Colonic mucosa (tissue), 4 donors: ENCODE measurements at regions not wholly inside any gene's neighbourhood (a gene's known extent, or its start where the extent isn't known, plus 50 kb on each side); places are given as distances from the start of the nearest gene placed in this dataset.

Experiments used
- DNase-seq: peaks from one replicate; pipeline ENCODE4 v3.0.0-alpha.2; 2020
- H3K27ac ChIP-seq: fragments of 200-600 bp; one replicate; pipeline ENCODE4 v1.8.0; 2021
- H3K27me3 ChIP-seq: fragments of 200-600 bp; one replicate; pipeline ENCODE4 v1.8.0; 2021
- H3K36me3 ChIP-seq: fragments of 200-600 bp; one replicate; pipeline ENCODE4 v1.8.0; 2021
- H3K4me1 ChIP-seq: fragments of 200-600 bp; one replicate; pipeline ENCODE4 v1.8.0; 2021; ENCODE audit warnings: mild to moderate bottlenecking
- H3K4me3 ChIP-seq: fragments of 200-600 bp; one replicate; pipeline ENCODE4 v1.8.0; 2021
- H3K9ac ChIP-seq, 2 donors: one replicate each; pipeline ENCODE4 v1.7.0; 2013; ENCODE audit warnings: control low read depth in 2 of 2, low read depth in 2 of 2, low read length in 2 of 2
- H3K9me3 ChIP-seq: fragments of 200-600 bp; one replicate; pipeline ENCODE4 v1.8.0; 2021
- CTCF ChIP-seq: fragments of 200-600 bp; IDR thresholded peaks from one replicate; pipeline ENCODE4 v1.8.0; 2022; ENCODE audit warnings: antibody characterized with exemption, mild to moderate bottlenecking
- intact Hi-C: fragments of 100-400 bp; cut with DNase I; formaldehyde crosslinking; loops from one replicate; pipeline ENCODE4 v1.14.1; 2022
- donor health status: healthy.
- donor health status: DM: no; HTN: no; CAD: no.
- donor health status: DM: no; HTN: no; CAD: no.

- Histone ChIP-seq H3K27ac (no peak overlapping the region), H3K9me3 (no peaks in the 10 kb centered on the region), H3K4me3 (no peak overlapping the region), H3K4me1 (no peaks in the 10 kb centered on the region), H3K36me3 (no peaks in the 10 kb centered on the region), H3K27me3 (no peaks in the 10 kb centered on the region), H3K9ac (no peak overlapping the region)
- TF ChIP-seq CTCF, result no peak
- intact Hi-C loops, result no loop called here
- no peak for DNase-seq
Measured at GRCh38 chrX:42269186-42269585, 345.8 kb upstream of the CASK start.

- no peak overlapping the region for H3K4me3 ChIP-seq
- no peak for DNase-seq
- no peaks in the 10 kb centered on the region for H3K4me1 ChIP-seq
- no peaks in the 10 kb centered on the region for H3K9me3 ChIP-seq
- no peak overlapping the region for H3K9ac ChIP-seq
- no peaks in the 10 kb centered on the region for H3K27me3 ChIP-seq
- no peak overlapping the region for H3K27ac ChIP-seq
- intact Hi-C loops, result no loop called here
- no peaks in the 10 kb centered on the region for H3K36me3 ChIP-seq
- no peak for TF ChIP-seq CTCF
Measured at GRCh38 chrX:42260854-42261253, 337.5 kb upstream of the CASK start.

GRCh38 chrX:42248226-42248625 is 324.9 kb upstream of the CASK start:
- Histone ChIP-seq H3K27ac (no peak overlapping the region), H3K36me3 (no peaks in the 10 kb centered on the region), H3K9me3 (no peaks in the 10 kb centered on the region), H3K4me3 (no peak overlapping the region), H3K4me1 (no peaks in the 10 kb centered on the region), H3K27me3 (no peaks in the 10 kb centered on the region), H3K9ac (no peak overlapping the region)
- DNase-seq, result no peak
- TF ChIP-seq CTCF, result no peak
- intact Hi-C loops, result no loop called here

- Histone ChIP-seq H3K27ac (no peak overlapping the region), H3K4me3 (no peak overlapping the region), H3K36me3 (no peaks in the 10 kb centered on the region), H3K9ac (no peak overlapping the region), H3K9me3 (no peaks in the 10 kb centered on the region), H3K27me3 (no peaks in the 10 kb centered on the region), H3K4me1 (no peaks in the 10 kb centered on the region)
- intact Hi-C loops, result no loop called here
- DNase-seq, result no peak
- TF ChIP-seq CTCF, result no peak
Measured at GRCh38 chrX:42247241-42247640, 323.9 kb upstream of the CASK start.

- TF ChIP-seq CTCF, result no peak
- Histone ChIP-seq H3K4me1 (no peaks in the 10 kb centered on the region), H3K4me3 (no peak overlapping the region), H3K9me3 (no peaks in the 10 kb centered on the region), H3K27me3 (no peaks in the 10 kb centered on the region), H3K36me3 (no peaks in the 10 kb centered on the region), H3K9ac (no peak overlapping the region), H3K27ac (no peak overlapping the region)
- intact Hi-C loops, result no loop called here
- no peak for DNase-seq
Measured at GRCh38 chrX:42246814-42247213, 323.5 kb upstream of the CASK start.

- Histone ChIP-seq H3K4me3 (no peak overlapping the region), H3K9ac (no peak overlapping the region), H3K27ac (no peak overlapping the region), H3K4me1 (no peaks in the 10 kb centered on the region), H3K9me3 (no peaks in the 10 kb centered on the region), H3K36me3 (no peaks in the 10 kb centered on the region), H3K27me3 (no peaks in the 10 kb centered on the region)
- no peak for DNase-seq
- TF ChIP-seq CTCF, result no peak
- intact Hi-C loops, result no loop called here
Measured at GRCh38 chrX:42242004-42242403, 318.6 kb upstream of the CASK start.
